Osteocyte (in vitro differentiated cells): ENCODE measurements at regions not wholly inside any gene's neighbourhood (a gene's known extent, or its start where the extent isn't known, plus 50 kb on each side); places are given as distances from the start of the nearest gene placed in this dataset.

Experiments
- DNase-seq: peaks from one replicate; pipeline ENCODE4 v3.0.0; 2021; ENCODE audit warnings: mixed read lengths; ENCODE audit not compliant: unreplicated experiment; ENCODE audit errors: extremely low spot score
- H3K27ac Mint-ChIP-seq: one replicate; pipeline ENCODE4 v1.8.0; 2021; ENCODE audit warnings: mild to moderate bottlenecking, mixed read lengths; ENCODE audit not compliant: unreplicated experiment
- H3K27me3 Mint-ChIP-seq: one replicate; pipeline ENCODE4 v1.8.0; 2021; ENCODE audit warnings: mixed read lengths; ENCODE audit not compliant: unreplicated experiment
- H3K36me3 Mint-ChIP-seq: one replicate; pipeline ENCODE4 v1.8.0; 2021; ENCODE audit warnings: mixed read lengths; ENCODE audit not compliant: unreplicated experiment
- H3K4me1 Mint-ChIP-seq: one replicate; pipeline ENCODE4 v1.8.0; 2021; ENCODE audit warnings: mixed read lengths; ENCODE audit not compliant: unreplicated experiment
- H3K4me3 Mint-ChIP-seq: one replicate; pipeline ENCODE4 v1.8.0; 2021; ENCODE audit warnings: mild to moderate bottlenecking, moderate library complexity, mixed read lengths; ENCODE audit not compliant: unreplicated experiment
- H3K9me3 Mint-ChIP-seq: one replicate; pipeline ENCODE4 v1.8.0; 2021; ENCODE audit warnings: mixed read lengths; ENCODE audit not compliant: unreplicated experiment
- CTCF ChIP-seq: fragments of 200-600 bp; sonication (generic); IDR thresholded peaks from 2 replicates; pipeline ENCODE4 v1.5.0; 2021; ENCODE audit warnings: antibody characterized with exemption, mild to moderate bottlenecking, moderate library complexity

DNA sequence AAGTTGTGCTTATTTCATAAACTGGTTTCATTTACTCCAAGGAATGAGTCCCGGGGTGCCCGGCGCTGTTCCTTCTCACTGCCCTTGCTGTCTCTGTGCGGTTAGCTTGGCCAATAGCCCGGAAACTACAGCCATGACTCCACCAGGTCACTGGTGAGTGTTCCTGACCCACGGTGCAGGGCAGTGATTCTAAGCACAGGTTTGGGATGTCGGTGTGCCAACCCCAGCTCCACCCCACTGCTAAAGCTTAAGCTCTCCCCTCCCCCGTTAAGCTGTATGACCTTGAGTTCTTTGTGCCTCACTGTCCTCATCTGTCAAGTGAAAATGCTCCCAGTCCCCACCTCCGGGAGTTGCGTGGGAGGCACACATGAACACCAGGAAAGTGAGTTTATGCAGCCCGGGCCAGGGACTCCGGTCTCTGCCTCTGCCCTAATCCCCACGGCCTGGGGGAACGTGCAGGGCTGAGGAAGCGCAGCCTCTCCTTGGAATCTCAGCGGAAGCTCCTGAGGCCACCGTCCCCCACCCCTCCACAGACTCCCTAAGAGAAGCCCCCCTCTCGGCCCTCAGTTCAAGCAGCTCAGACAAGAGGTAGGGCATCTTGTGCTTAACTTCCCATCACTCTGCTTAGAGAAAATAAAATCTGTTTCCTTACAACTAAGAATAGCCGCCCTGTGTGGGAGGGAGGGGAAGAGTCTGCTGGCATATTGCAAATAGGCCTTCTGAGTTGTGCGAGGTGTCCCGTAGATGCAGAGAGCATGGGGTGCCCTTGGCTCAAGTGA, 92.0 kb upstream of the RAI14 start:
- no peaks in the 10 kb centered on the region for H3K36me3 Mint-ChIP-seq
- no peaks in the 10 kb centered on the region for H3K4me1 Mint-ChIP-seq
- H3K27me3 Mint-ChIP-seq = no peaks in the 10 kb centered on the region
- no peak overlapping the region for H3K27ac Mint-ChIP-seq
- H3K9me3 Mint-ChIP-seq = no peaks in the 10 kb centered on the region
- H3K4me3 Mint-ChIP-seq = no peak overlapping the region
- no peak for TF ChIP-seq CTCF
- no peak for DNase-seq

GRCh38 chr5:34564710-34565235, 91.4 kb upstream of the RAI14 start:
- H3K9me3 Mint-ChIP-seq = no peaks in the 10 kb centered on the region
- no peak for TF ChIP-seq CTCF
- no peaks in the 10 kb centered on the region for H3K27me3 Mint-ChIP-seq
- no peak for DNase-seq
- H3K4me3 Mint-ChIP-seq = no peak overlapping the region
- no peaks in the 10 kb centered on the region for H3K36me3 Mint-ChIP-seq
- no peaks in the 10 kb centered on the region for H3K4me1 Mint-ChIP-seq
- no peak overlapping the region for H3K27ac Mint-ChIP-seq

- Mint-ChIP-seq H3K36me3 (no peaks in the 10 kb centered on the region), H3K27ac (peak overlapping the region; percentile 39), H3K9me3 (no peaks in the 10 kb centered on the region), H3K27me3 (no peaks in the 10 kb centered on the region), H3K4me3 (no peak overlapping the region), H3K4me1 (peaks cover 18% of the 10 kb centered on the region)
- TF ChIP-seq CTCF = no peak
- DNase-seq = no peak
Measured at GRCh38 chr5:34570143-34570542, 86.0 kb upstream of the RAI14 start.

GRCh38 chr5:34570721-34571676, 85.1 kb upstream of the RAI14 start:
- no peak for DNase-seq
- H3K4me3 Mint-ChIP-seq = no peak overlapping the region
- TF ChIP-seq CTCF = no peak
- H3K27ac Mint-ChIP-seq = peak overlapping the region; percentile 69
- peaks cover 18% of the 10 kb centered on the region for H3K4me1 Mint-ChIP-seq
- no peaks in the 10 kb centered on the region for H3K36me3 Mint-ChIP-seq
- no peaks in the 10 kb centered on the region for H3K9me3 Mint-ChIP-seq
- no peaks in the 10 kb centered on the region for H3K27me3 Mint-ChIP-seq

DNA sequence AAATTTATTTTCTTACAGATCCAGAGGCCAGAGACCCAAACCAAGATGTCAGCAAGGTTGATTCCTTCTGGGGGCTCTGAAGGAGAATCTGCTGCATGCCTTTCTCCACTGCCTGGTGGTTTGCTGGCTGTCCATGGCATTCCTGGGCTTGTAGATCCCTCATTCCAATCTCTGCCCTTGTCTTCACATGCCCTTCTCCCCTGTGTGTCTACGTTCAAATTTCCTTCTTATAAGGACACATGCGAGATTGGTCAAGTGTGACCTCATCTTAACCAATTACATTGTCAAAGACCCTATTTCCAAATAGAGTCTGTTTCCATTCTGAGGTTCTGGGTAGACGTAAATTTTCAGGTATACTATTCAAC, 84.5 kb upstream of the RAI14 start:
- H3K27me3 Mint-ChIP-seq = no peaks in the 10 kb centered on the region
- no peaks in the 10 kb centered on the region for H3K36me3 Mint-ChIP-seq
- peaks cover 18% of the 10 kb centered on the region for H3K4me1 Mint-ChIP-seq
- DNase-seq = no peak
- H3K9me3 Mint-ChIP-seq = no peaks in the 10 kb centered on the region
- TF ChIP-seq CTCF = no peak
- H3K4me3 Mint-ChIP-seq = no peak overlapping the region
- H3K27ac Mint-ChIP-seq = peak overlapping the region; percentile 69
